NCI-H1694 treated with DMSO at 0.1 percent for 48 hours (cell line): ENCODE measurements at regions not wholly inside any gene's neighbourhood (a gene's known extent, or its start where the extent isn't known, plus 50 kb on each side); places are given as distances from the start of the nearest gene placed in this dataset.

Experiments
- DNase-seq: peaks from one replicate; lab custom pipeline; 2025; lab: John Stamatoyannopoulos, UW

DNA sequence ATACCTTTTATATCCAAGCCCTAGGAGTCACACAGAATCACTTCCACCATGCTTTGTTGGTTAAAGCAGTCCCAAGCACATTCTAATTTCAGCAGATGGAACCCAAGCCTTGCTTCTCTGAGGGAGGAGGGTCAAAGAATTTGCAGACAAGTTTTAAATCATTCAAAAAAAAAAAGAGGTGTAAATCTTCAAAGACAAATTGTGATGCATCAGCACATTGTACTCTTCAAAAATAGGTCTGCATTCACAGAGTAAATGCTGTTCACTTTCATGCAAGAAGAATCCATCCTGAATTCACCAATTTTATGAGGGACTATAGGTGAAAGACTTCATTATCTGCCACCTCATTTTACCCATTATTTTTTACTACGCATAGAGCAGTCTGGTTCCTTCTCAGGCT is 321.8 kb upstream of the PRDM1 start:
- no peak for DNase-seq

DNA sequence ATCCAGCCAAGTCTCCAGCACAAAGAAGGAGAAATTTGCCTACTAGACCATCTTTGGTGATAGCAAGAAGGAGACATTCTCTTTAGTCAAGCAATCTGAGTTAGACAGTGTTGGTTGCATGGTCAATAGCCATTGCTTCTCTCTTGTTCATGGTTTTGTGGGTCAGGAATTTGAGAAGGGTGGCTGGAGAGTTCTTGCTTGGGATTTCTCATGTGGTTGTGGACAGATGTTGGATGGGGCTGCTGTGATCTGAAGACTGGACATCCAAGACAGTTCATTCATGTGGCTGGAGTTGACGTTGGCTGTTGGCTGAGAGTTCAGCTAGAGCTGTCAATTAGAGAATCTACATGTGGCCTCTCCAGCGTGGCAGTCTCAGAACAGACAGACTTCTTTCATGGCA is 322.3 kb upstream of the PRDM1 start:
- DNase-seq = no peak

DNA sequence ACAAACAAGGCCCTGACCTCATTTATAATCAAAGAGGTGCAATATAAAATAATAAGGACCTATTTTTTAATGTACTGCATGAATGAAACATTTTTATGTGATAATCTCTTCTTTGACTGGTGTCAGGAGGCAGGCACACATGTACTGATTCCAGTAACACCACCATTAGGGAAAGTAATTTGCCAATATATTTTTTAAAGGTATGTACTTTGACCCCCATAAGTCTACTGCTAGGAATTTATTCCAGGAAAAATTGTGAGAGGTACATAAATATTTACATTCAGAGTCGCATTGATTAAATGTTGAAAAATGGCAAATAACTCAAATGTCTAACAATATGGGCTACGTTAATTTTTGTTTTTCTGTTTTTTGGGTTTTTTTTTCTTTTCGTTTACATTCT is 325.4 kb upstream of the PRDM1 start:
- no peak for DNase-seq

DNA sequence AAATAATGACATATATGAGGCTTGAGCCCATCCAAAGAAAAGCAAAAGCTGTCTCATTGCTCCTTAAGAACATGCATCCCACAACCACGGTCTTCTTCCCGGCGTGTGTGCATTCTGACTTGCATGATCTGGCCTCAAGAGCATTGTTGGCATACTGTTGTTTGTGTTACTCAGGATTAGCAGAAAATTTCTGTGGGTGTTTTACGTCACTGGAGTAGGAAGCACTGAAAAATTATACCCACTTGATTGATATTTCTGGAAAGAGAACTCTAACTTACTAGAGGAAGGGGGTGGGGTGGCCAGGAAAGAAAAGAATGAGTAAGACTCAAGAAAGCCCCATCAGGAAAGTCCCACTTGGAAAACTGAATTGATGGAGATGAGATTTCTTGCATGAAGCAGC is 326.2 kb upstream of the PRDM1 start:
- no peak for DNase-seq

DNA sequence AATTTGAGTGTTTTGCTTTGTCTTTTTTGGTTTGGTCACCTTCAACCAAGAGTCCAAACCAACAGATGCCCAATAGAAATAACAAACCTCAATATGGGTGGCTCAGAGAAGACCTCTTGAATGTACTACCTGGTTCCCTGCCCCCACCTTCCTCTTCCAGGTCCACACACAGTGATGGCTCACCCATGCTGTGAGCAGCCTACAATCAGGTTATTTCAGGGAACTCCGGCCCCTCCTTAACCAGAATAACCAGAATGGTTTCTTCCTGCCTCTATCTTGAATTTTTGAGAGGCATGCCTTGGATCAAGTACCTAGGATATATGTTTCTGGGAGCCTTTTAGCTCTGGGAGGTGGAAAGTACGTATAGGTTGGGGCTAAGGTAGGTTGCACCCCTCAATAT is 327.1 kb upstream of the PRDM1 start:
- DNase-seq = no peak

DNA sequence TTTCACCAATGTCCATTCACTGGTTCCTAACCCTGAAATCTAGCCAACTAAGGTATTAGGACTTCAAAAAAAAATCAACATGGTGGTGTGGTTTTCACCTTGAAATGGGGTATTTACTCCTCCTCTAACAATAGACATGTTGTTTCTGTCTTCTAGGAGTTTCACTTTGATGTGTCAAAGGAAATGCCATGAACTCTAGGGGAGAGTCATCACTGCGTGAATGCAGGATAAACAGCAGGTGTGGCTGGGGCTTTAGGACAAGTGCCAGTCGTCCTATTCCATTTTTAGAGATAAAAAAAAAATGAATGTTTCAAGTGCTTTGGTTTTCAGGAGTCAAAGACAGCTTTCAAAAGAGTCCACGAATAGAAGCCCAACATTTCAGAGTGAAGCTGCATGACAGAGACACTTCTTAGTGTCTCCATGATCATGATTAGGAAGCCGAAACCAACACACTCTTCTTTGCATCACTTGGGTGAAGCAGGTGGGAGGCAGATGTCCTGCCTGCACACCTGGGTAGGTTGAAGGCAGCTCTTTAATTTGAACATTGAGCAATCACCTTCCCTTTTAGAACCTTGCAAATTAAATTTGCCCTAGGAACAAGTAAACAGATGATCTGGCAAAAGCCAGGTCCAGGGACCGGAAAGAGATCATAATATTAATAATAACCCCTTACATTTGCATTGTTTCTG is 328.5 kb upstream of the PRDM1 start:
- no peak for DNase-seq

DNA sequence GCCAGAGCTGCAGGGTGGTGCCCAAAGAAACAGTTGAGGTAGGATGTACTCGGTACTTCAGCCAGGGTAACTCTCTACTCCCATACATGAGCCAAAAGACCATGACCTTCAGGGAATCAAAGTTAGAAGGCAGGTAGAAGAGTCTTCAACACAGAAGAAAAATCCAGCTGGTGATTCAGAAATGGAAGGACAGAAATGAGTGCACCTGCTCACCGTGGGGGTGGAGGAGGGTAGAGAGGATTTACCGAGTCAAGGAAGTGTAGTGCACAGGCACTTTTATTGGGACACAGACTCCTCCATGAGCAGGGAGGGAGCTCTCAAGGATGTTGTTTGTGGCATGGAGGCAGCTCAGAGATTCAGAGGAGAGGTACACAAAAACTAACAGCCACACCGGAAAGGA is 330.3 kb upstream of the PRDM1 start:
- DNase-seq = no peak

DNA sequence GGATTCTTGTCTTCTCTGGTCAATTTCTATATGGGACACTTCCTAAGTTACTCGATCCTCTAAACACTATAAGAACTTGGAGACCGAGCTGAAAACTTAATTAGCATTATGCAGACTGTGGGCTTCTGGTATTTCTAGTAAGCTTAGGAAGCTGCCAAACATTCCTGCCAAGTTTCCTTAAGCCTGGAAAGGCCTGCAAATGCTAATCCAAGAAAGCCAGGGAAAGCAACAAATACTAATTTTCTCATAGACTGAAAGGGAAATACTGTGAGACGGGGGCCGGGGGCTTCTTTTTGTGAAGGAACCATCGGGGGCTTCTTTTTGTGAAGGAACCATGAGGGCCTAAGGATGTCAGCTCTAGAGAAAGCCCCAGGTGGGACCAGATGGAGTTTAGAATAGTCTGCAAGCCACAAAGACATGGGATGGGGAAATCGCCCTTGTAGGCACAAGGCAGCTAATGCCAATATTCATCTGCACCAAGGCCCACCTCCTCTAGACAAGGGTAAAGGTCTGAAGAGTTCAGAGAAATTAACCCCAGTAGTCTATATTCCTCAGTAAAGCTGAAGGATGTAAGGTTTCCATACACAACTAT is 332.4 kb upstream of the PRDM1 start:
- DNase-seq = no peak

DNA sequence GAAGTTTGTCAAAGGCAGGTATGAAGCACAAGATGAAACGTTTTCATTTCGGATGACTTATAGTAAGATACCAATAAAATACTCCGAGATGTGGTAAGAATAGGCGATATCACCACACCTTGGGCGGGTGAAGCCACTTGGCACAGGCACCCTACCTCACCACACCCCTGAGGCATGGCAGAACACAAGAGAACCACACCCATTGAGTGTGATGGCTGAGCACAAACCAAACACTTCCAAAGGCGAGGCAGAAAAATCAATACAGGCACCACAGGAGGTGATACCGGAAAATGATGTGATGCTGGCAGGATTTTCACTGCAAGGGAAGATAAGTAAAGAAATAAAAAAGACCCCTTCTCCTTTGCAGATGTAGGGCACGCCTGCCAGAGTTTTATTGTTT is 332.9 kb upstream of the PRDM1 start:
- DNase-seq = no peak

DNA sequence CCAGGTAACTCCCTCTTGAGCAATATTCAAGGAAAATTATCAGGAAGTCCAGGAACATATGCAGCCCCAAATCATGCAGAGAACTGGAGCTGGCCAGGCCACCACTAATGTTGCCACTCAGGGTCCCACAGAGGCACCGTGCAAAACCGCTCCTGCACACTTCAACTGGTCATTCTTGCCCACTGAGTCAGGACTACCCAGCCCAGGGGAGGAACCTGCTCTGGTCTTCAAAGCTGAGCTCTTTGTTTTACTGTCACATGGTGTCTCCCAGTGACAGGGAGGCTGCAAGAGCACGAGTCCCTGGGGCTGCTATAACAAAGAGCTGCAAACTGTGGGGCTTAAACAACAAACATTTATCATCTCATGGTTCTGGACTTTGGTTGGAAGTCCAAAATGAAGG is 336.0 kb upstream of the PRDM1 start:
- no peak for DNase-seq

DNA sequence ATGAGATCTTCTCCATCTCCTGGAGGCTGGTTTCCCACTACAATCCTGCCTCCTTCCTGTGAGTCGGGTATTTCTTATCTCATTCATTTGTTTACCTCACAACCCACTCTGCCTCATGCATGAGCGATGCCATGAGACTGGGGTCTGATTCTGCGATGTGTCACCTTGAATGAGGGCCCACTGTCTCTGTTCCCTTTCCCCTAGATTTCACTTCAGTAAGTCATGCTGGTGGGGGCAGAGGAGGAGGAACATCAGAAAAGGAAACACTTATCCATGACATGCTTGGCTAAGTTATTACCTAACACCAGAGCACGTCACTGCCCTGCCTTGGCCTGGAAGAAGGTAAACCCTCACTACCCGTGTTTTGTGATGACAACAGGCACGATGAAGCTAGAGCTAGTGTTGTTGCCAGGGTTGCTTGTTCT is 337.4 kb upstream of the PRDM1 start:
- no peak for DNase-seq

DNA sequence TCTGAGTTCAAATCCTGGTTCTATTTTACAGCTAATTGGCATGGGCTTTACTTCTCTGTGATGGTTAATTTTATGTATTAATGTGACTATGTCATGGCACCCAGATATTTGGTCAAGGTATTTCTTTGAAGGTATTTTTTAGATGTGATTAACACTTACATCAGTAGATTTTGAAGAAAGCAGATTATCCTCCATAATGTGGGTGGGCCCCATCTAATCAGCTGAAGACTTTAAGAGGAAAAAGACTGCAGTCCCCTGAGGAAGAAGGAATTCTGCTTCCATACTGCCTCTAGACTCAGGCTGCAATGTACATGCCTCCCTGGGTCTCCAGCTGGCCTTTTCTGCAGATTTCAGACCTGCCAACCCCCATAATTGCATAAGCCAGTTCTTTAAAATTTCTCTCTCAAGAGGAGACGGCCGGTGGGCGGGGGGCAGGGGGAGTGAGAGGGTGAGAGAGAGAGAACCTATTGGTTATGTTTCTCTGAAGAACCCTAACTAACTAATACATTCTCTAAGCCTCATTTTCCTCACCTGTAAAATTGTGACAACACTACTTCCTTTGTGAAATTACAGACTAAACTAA is 338.2 kb upstream of the PRDM1 start:
- no peak for DNase-seq

DNA sequence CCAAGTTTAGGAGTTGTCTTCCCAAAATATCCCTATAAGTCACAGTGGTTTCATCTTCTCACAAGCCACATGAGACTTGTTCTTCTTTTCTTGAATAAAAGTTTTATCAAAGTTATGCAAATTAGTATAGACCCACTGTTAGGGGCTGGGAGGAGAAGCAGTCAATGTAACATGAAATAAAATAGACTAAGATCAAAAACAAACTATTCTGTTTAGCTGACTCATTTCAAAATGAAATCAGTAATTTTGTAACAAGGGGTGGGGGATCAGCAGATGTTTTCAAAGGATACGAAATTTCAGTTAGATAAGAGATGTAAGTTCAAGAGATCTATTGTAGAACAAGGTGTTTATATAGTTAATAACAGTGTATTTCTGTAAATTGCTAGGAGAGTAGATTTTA is 339.6 kb upstream of the PRDM1 start:
- no peak for DNase-seq

DNA sequence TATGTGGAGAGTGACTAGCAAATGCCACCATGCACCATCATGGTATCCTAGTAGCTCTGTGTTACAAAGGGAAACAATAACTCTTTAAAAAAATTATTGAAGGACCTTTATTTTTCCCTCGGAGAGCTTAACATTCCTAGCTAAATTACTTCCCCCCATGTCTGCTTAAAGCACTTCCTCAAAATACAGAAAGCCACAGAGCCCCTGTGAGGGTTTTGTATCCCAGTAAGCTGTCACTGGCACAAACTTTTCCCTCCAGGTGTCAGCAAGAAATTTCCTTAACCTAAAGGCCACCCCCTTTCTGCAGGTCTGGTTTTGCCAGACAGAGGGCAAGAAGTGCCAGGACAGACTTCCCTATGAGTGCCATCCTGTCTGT is 340.0 kb upstream of the PRDM1 start:
- no peak for DNase-seq

DNA sequence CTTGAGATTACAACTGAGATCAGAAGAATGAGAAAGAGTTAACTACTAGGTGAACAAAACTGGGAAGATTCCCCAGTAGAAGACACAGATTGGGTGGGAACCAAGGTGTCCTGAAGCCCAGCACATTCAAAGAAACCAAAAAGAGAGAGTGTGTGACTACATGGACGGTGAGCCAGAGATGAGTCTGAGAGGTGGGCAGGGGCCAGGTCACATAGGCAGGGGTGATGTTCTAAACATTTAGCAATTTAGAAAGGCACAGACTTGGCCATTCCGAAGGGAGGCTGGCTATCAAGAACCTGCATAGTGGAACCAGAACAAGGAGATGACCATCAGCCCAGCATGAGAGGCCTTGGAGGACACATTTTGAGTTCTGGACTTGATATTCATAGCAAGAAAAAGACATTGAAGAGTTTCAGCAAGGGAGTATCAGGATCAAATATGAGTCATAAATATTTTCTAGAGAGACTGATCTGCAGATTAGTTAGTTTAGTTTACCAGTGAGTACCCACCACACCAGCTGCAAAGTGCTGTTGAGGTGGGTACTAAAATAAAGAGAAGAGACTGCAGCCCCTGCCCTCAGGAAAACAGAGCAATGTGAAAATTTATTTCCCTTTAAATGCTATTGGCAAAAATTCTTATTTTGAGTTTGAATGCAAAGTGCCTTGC is 340.5 kb upstream of the PRDM1 start:
- DNase-seq = no peak

DNA sequence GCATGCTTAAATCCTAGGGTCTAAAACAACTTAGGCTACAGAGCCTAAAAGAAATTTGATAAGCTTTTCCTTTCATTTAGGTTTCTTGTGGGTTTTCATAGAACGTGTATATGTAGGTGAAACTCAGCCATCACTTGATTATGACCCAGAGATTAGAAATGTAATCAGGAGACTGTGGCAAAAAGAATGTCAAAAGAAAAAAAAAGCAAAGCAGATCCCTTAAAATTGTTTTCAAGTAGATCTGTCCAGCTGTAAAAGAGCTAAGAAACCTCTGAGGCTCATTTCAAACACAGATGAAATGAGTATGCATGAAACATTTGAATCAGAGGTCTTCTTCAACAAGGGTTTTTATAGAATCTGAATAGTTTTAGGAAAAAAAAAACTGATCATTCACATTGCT is 341.3 kb upstream of the PRDM1 start:
- no peak for DNase-seq

DNA sequence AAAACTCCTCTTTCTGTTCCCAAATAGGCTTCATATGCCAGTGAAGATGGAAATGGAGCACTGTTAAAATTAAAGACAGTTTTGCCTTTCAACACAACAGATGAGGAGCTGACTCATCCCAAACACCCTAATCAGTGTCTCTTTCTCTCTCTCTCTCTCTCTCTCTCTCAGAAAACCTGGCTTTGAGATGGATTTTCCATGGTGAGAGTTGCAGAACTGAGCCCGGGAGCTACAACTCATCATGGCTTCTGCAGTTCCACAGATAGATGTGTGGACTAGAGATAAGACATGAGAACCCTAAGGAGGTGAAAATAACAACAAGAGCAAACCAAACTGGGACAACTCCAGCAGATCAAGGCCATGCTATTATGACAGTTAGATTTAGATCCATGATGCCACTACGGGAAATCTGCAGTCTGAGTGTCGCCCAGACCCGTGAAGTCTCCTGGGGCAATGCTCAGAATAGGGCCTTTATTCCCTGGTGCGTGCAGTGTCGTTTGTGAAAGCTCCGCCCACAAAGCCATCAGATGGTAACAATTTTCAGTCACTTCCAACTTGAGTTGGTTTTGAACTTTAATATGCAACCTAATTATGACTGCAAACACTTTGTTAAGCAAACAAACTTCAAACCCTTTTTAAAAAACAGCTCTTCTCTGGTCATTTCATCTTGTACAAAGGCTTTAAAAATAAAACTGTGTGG is 338.2 kb upstream of the PREP start:
- DNase-seq = no peak

DNA sequence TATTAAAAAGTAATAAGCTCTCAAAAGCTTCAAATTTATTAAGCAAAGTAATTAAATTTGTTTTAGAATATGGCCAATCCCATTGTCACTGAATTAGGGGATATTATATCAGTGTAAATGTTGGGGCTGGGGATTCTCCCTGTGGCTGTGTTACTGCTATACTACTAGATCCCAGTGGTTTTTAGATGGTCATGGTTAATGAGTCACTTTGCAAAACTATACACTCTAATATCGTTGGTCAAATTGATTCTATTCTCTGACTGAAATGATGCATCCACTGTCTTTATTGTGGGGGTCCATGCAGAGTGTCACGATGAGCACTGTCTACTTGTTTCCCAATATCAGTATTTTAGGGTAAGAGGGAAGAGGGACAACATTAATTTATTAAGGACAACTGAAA is 336.9 kb upstream of the PREP start:
- DNase-seq = no peak

DNA sequence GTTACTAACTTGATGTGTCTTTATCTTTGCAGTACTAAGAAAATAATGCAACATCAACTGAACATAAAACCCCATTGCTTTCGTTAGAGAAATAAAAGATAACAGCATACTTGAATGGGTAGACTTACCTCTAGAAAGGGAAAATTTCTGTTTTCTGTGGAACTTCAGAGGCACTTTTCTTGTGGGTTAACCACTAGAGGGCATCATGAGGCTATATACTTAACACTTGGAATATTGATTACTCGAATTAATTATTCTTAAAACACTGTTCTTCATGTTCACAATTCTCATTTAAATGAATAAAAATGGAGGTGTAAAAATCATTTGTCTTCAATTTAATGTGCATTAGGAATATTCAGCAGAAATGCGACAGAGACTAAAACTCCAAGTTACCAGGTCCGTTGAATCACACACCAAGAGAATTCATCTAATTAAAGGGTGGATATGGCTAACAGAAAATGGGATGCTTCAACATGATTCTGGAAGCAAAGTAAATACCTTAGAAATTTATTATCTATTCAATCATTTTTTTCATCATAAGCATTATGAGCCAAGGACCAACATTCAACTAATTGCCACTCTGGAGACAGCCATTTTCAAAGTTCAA is 330.8 kb upstream of the PREP start:
- peak; percentile 14 for DNase-seq

DNA sequence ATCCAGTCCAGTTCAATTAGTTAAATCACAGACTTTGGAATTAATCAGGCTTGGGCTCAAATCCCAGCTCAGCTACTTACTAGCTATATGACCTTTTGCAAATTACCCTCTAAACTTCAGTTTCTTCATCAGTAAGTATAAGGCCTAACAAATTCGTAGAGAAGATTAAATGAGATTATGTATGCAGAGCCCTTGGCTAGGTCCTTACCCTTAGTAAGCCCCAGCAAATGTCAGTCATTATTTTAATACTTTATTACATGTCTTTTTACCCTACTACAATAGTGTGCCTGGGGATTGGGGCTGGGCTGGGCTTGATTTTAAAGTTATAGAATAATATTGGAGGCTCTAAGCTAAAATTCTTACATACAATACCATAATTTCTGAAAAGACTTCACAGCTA is 326.1 kb upstream of the PREP start:
- DNase-seq = no peak

DNA sequence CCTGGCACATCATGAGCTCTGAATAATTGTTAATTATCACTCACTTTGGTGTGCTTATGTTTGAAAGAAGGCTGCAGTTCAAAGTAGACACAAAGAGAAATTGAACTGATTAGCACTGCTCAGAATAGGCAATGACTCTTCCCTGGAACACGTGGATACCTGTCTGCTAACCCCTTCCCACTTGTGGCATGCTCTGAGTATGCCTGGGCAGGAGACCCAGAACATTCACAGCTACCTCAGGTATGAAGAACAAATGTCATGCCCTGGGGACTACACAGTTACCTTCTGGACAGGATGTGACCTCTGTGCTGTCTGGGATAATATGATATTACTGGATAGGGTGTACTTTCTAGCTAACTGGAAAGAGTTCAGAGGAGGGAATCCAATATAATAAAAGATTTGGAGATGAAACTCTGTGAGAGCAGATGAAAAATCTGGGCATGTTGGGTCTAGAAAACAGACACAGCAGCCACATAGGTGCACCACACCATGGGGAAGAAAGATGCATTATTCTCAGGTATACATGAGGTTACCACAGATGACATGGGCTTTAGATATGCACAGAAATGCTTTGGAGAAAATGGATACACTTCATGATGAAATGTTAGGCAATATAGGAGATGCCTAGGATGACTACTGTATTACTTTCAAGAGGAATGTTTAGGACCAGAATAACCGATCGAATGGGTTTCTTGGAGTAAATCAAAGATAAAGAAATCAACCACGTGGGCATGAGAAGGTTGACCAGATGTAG is 324.2 kb upstream of the PREP start:
- no peak for DNase-seq

DNA sequence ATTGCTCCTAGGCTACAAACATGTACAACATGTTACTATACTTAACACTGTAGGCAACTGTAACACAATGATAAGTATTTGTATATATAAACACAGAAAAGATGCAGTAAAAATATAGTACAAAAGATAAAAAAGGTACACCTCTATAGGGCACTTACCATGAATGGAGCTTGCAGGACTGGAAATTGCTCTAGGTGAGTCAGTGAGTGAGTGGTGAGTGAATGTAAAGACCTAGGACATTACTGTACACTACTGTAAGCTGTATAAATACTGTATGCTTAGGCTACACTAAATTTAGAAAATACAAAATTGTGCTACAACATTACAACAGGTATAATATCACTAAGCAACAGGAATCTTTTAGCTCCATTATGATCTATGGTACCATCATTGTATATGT is 312.0 kb upstream of the PREP start:
- no peak for DNase-seq
